Left lung (tissue), 4 donors: ENCODE measurements at regions not wholly inside any gene's neighbourhood (a gene's known extent, or its start where the extent isn't known, plus 50 kb on each side); places are given as distances from the start of the nearest gene placed in this dataset.

Experiments used
- ATAC-seq: fragments of 200-7000 bp; cut with Tn5 transposase; one replicate; pipeline ENCODE4 v1.9.1; 2020; ENCODE audit warnings: moderate library complexity
- DNase-seq, 4 donors: peaks; one replicate each; pipeline ENCODE4 v3.0.0-alpha.2; 2013 to 2020
- H3K27ac ChIP-seq, 2 donors: fragments of 200-600 bp; sonication (generic) in 1 of 2; one replicate each; pipeline versions ENCODE4 v1.5.0 to v1.8.0; 2020 to 2021
- H3K27me3 ChIP-seq, 2 donors: fragments of 200-600 bp; sonication (generic) in 1 of 2; one replicate each; pipeline versions ENCODE4 v1.5.0 to v1.8.0; 2020 to 2021
- H3K36me3 ChIP-seq, 2 donors: fragments of 200-600 bp; sonication (generic) in 1 of 2; one replicate each; pipeline versions ENCODE4 v1.5.0 to v1.8.0; 2020 to 2021
- H3K4me1 ChIP-seq, 2 donors: fragments of 200-600 bp; one replicate each; pipeline ENCODE4 v1.8.0; 2021
- H3K4me3 ChIP-seq, 2 donors: fragments of 200-600 bp; sonication (generic) in 1 of 2; one replicate each; pipeline versions ENCODE4 v1.5.0 to v1.8.0; 2020 to 2021; ENCODE audit warnings: mild to moderate bottlenecking in 1 of 2
- H3K9me3 ChIP-seq, 2 donors: fragments of 200-600 bp; sonication (generic) in 1 of 2; one replicate each; pipeline versions ENCODE4 v1.5.0 to v1.8.0; 2020 to 2021
- CTCF ChIP-seq, 2 donors: fragments of 200-600 bp; sonication (generic) in 1 of 2; IDR thresholded peaks; one replicate each; pipeline versions ENCODE4 v1.5.0 to v1.8.0; 2021; ENCODE audit warnings: antibody characterized with exemption in 2 of 2
- intact Hi-C, 2 donors: fragments of 100-400 bp; cut with DNase I; formaldehyde crosslinking; loops; one replicate each; pipeline versions ENCODE4 v1.11.2 to v1.14.2; 2022
- donor health status: DM: no; HTN: yes; CAD: no.
- donor health status: DM: no; HTN: no; CAD: no.

- ATAC-seq = no peak
- intact Hi-C loops = no loop called here
- no peak for TF ChIP-seq CTCF (IDR thresholded peaks at IDR 0.05)
Measured at GRCh38 chr14:87115234-87115633, 877.7 kb downstream of the GALC start.

GRCh38 chr14:87113286-87113685 lies 879.7 kb downstream of the GALC start:
- H3K36me3 ChIP-seq = no peaks in the 10 kb centered on the region
- H3K9me3 ChIP-seq = no peaks in the 10 kb centered on the region
- no peak for TF ChIP-seq CTCF (IDR thresholded peaks at IDR 0.05)
- H3K27ac ChIP-seq = no peak overlapping the region
- H3K27me3 ChIP-seq = no peaks in the 10 kb centered on the region
- intact Hi-C loops = no loop called here
- DNase-seq = no peak
- no peak overlapping the region for H3K4me3 ChIP-seq
- H3K4me1 ChIP-seq = no peaks in the 10 kb centered on the region
- ATAC-seq = no peak

More at GRCh38 chr14:87115234-87115633, 877.7 kb downstream of the GALC start:
- Histone ChIP-seq H3K9me3 (peaks cover 0 to 2% of the 10 kb centered on the region in 2 donors), H3K27ac (no peak overlapping the region), H3K4me3 (no peak overlapping the region), H3K4me1 (no peaks in the 10 kb centered on the region), H3K27me3 (no peaks in the 10 kb centered on the region), H3K36me3 (no peaks in the 10 kb centered on the region)
- no peak for DNase-seq

GRCh38 chr14:87111741-87112140 lies 881.2 kb downstream of the GALC start:
- intact Hi-C loops = no loop called here
- no peak for TF ChIP-seq CTCF (IDR thresholded peaks at IDR 0.05)
- Histone ChIP-seq H3K27me3 (no peaks in the 10 kb centered on the region), H3K9me3 (no peaks in the 10 kb centered on the region), H3K36me3 (no peaks in the 10 kb centered on the region), H3K4me1 (no peaks in the 10 kb centered on the region), H3K4me3 (no peak overlapping the region), H3K27ac (no peak overlapping the region)
- DNase-seq = no peak
- ATAC-seq = no peak

- no peaks in the 10 kb centered on the region for H3K27me3 ChIP-seq
- TF ChIP-seq CTCF (IDR thresholded peaks at IDR 0.05) = no peak
- H3K9me3 ChIP-seq = no peaks in the 10 kb centered on the region
- no peak overlapping the region for H3K27ac ChIP-seq
- H3K4me1 ChIP-seq = no peaks in the 10 kb centered on the region
- H3K36me3 ChIP-seq = no peaks in the 10 kb centered on the region
- intact Hi-C loops = no loop called here
- no peak for ATAC-seq
- H3K4me3 ChIP-seq = no peak overlapping the region
- DNase-seq = no peak
Measured at GRCh38 chr14:87111126-87111525, 881.9 kb downstream of the GALC start.

- Histone ChIP-seq H3K36me3 (no peaks in the 10 kb centered on the region), H3K27ac (no peak overlapping the region), H3K9me3 (peaks cover 0 to 3% of the 10 kb centered on the region in 2 donors), H3K4me3 (no peak overlapping the region), H3K27me3 (no peaks in the 10 kb centered on the region), H3K4me1 (no peaks in the 10 kb centered on the region)
- intact Hi-C loops = no loop called here
- ATAC-seq = no peak
- no peak for DNase-seq
- TF ChIP-seq CTCF (IDR thresholded peaks at IDR 0.05) = no peak
Measured at GRCh38 chr14:87109271-87109670, 883.7 kb downstream of the GALC start.
